HG03135 (cell line): ENCODE measurements at regions not wholly inside any gene's neighbourhood (a gene's known extent, or its start where the extent isn't known, plus 50 kb on each side); places are given as distances from the start of the nearest gene placed in this dataset.
"Not testable (repeated sequence)": the region's sequence is repeated elsewhere in the genome, so short reads cannot be mapped to it uniquely, and the experiment has no call there.

Source experiments
- ATAC-seq: cut with Tn5 transposase; IDR thresholded peaks from one replicate; pipeline ENCODE4 v1.9.1; 2021; ENCODE audit warnings: mild to moderate bottlenecking, moderate library complexity; ENCODE audit not compliant: unreplicated experiment

DNA sequence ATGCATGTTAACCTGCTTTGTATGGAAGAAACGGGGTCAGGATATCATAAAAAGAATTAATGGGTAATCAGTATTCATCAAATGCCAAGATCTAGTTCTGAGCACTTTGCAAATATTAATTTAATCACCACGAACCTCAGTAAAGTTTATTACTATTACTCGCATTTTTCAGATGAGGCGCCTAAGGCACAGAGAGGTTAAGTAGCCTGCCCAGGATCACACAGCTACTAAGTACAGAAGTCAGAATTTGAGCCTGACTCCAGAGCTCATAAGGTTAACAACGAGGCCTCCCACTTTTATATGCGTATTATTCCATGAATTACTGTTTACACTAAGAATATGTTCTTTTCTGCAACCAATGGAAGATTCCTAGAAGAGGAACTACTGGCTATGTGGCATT lies 109.6 kb upstream of the KLF13 start:
- ATAC-seq: no peak

DNA sequence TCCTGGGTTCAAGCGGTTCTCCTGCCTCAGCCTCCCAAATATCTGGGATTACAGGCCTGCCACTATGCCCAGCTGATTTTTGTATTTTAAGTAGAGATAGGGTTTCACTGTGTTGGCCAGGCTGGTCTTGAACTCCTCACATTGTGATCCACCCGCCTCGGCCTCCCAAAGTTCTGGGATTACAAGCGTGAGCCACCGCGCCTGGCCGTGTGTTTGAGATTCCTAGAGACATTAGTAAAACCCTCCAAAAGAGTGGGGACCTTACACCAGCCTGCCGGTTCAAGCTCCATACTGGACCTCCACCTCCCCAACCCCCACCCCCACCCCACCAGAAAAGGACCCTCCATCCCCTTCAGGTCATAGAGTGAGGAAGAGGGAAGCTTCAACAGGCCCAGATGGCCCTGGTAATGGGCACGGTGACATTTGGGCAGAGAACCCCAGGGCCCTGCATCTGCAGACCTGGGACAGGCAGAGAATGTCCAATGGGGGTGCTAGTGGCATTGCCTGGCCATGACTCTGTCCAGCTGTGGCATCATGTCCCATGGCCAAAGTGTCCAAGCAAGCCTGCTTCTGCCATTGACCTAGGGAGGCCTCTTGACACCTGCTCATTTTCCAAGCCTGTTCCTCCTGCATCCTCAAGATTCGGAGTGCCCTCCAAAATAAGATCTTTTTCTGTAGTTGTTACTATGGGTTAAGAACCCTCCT lies 108.9 kb upstream of the KLF13 start:
- no peak for ATAC-seq

DNA sequence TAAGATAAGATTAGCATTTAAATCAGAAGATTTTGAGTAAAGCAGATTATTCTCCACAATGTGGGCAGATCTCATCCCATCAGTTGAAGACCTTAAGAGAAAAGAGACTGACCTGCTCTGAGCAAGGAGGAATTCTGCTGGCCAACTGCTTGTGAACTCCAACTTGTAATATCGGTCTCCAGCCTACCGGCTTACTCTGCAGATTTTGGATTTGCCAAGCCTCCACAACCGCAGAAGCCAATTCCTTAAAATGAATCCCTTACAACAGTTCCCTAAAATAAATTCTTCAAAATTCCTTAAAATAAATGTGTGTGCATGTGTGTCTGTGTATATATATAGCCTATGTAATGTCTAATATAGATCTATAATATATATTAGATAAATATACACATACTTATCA lies 107.4 kb upstream of the KLF13 start:
- no peak for ATAC-seq

DNA sequence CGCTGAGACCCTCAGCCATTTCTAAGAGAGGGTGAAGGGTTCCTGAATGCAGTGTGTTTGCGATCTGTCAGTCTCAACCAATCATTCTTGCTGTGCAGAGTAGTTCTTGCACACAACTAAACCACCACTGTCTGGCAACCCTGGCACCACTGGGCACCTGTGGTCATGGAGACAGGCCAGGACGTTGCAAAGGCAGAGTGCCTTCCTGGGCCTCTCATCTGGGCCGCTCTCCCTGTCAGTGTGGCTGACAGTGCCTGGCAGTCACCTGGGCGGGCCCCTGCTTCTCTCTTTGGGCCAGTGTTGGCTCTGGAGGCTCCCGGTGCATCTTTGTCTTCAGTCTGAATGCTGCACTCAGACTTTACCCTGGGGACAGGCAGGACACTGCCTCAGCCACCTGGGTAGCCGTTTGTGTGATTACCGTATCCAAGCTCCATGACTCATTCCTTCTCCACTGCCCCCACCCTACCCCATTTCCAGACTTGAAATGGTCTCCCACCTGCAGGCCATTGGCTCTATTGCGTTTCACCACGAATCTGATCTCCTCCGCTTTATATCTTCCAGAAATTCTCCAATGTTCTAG lies 104.6 kb upstream of the KLF13 start:
- ATAC-seq: no peak

DNA sequence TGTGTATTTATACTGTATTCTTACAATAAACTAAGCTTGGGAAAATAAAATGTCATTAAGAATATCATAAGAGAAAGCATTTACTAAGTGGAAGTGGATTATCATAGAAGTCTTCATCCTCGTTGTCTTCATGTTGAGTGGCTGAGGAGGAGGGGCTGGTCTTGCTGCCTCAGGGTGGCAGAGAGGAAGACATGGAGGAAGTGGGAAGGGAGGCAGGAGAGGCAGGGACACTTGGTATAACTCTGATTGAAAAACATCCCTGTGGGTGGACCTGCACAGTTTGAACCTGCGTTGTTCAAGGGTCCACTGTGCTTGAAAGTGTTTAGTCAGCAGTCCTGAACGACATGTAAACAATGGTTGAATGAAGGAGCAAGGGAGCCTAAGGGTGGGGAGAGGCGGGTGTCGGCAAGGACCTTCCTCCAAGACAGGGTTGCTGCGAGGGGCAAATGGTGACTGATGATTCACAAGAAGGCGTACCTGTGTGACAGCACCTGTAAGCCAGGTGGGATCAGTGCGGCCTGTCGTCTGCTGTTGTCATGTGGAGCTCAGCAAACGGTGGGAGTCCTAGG lies 103.8 kb upstream of the KLF13 start:
- ATAC-seq: no peak

DNA sequence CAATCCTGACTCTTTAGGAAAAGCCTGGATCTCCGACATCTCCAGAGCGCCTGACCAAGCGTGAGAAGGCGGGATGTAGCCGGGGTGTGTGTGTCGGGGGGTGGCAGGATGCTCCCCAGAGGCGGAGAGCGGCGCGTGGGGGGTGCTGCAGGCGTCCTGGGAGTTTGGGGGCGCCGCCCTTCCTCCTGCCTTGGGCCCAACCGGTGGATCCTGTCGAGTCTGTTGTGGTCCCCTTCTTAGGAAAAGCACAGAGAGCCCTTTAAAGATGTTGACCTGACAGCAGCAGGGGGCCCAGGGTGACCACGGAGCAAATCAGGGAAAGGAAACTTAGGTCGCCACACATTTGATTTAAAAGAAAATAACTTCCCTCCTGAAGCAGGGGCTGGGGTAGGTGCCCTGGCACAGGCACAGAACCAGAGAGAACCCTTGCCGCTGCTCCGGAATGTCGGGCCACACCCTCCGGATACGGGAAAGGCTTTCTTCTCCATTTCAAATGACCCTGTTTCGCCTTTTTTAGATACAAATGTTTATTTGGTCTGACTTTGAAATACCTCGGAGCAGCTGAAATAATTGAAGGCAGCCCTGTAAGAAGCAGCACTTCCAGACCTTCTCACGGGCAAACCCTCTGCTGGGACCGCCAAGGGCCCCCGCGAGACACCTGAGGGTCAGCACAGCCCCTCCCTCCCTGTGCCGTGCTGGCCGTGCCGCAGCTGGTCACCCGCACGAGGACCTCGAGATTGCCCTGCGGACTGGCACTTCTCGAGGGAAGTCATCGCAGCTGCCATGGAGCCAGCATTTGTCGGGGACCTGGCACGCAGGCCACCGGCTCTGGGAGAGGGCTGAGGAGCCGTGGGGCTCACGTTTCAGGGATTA lies 102.9 kb upstream of the KLF13 start:
- ATAC-seq: no peak

DNA sequence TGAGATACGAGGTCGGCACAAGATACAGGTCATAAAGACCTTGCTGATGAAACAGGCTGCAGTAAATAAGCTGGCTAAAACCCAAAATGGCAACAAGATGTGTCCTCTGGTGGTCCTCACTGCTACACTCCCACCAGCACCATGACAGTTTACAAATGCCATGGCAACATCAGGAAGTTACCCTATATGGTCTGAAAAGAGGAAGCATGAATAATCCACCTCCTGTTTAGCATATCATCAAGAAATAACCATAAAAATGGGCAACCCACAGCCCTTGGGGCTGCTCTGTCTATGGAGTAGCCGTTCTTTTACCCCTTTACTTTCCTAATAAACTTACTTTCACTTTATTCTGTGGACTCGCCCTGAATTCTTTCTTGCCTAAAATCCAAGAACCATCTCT lies 102.0 kb upstream of the KLF13 start:
- not testable (repeated sequence) for ATAC-seq

DNA sequence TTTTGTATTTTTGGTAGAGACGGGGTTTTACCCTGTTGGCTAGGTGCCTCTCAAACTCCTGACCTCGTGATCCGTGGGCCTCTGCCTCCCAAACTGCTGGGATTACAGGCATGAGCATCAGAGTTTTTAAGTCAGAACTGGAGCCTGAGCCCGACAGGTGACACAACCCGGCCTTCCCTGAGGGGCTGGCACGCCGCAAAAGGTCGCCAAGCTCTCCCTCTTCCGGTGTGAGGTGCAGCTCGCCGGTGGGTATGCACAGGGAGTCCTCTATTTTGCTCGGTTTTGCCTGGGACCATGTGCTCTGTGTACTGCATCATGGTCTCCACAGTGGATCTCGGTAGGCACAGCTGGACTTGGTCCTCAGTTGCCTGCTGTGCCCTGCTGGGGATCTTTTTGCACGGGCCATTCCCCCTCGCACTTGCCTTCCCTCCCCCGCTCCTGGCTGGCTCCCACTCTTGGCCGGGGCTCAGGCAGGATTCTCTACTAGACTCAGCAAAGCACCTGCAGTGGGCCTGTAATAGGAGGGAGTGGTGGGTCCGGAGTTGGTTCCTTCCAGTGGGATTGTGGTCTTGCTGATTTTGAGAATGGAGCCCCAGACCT lies 101.2 kb upstream of the KLF13 start:
- ATAC-seq: no peak

DNA sequence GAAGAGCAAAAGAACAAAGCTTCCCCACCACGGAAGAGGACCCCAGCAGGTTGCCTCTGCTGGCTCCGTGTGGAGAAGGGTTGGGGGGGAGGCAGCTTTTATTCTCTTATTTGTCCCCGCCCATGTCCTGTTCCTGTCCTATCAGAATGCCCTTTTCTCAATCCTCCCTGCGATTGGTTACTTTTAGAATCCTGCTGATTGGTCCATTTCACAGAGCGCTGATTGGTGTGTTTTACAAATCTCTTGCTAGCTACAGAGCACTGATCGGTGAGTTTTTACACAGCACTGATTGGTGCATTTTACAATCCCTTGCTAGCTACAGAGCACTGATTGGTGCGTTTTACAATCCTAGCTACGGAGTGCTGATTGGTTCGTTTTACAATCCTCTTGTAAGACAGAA lies 100.6 kb upstream of the KLF13 start:
- no peak for ATAC-seq

DNA sequence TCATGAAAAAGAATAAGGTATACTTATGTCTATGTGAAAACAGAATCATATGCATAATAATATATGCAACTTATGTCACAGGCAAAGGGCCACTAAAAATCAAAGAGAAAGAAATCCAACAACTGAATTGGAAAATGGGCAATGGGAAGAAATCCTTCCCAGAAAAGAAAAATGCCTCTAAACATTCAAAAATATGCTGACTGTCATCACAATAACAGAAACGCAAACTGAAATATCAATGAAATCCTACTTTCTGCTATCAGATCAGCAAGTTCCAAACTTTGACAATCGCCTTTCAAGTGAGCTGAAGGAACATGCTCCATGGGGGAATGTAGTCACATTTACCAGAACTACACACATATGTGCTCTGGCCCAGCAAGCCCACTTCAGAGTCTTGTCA lies 99.4 kb upstream of the KLF13 start:
- ATAC-seq: no peak

DNA sequence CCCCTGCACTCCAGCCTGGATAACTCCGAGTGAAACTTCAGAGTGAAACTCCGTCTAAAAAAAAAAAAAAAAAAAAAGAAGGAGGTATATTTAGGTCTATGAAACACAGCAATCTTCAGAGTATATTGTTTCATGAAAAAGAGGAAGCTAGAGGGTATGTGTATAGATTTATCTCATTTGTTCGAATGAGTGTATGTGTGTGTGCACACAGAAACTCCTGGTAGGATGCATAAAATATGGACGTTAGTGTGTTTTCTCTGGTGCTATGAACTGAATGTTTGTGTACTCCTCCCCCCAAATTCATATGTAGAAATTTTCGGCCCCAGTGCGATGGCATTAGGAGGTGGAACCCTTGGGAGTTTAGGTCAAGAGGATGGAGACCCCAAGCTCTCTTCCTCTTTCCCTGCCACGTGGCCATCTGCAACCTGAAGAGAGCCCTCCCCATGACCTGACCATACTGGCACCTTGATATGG lies 98.6 kb upstream of the KLF13 start:
- no peak for ATAC-seq

DNA sequence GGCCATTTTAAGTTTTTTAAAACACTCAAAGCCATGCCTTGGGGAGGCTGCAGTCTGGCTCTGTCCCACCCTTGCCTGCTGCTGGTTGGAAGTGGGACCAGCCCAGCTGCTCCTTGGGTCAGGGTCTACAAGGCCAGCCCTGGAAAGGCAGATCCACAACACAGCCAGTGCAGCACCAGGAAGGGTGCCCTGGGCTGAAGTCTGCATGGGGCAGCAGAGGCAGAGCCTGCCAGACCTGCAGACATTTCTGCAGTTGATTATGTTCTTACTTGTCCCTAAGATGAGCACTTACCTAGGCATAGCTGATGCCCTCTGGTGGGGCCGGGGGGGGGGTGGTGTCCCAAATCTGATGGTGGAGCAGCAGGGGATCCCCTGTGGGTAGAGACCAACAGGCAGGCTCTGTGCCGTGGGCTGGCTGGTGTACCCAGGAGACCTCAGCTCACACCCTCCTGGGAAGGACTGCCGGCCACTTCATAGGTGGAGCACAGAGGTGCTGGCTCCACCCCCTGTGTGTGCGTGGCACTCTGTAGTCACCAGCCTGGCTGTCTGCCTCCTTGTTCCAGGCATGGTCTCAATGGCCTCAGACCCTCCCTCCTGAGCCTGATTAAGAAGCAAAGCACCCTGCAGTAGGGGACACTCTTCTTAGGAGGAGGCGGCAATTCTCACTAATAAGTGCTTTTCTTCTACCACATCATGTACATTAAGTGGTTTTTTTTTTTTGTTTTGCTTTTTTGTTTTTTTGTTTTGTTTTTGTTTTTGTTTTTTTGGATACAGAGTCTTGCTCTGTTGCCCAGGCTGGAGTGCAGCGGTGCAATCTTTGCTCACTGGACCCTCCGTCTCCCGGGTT lies 97.4 kb upstream of the KLF13 start:
- ATAC-seq: peak; percentile 42

DNA sequence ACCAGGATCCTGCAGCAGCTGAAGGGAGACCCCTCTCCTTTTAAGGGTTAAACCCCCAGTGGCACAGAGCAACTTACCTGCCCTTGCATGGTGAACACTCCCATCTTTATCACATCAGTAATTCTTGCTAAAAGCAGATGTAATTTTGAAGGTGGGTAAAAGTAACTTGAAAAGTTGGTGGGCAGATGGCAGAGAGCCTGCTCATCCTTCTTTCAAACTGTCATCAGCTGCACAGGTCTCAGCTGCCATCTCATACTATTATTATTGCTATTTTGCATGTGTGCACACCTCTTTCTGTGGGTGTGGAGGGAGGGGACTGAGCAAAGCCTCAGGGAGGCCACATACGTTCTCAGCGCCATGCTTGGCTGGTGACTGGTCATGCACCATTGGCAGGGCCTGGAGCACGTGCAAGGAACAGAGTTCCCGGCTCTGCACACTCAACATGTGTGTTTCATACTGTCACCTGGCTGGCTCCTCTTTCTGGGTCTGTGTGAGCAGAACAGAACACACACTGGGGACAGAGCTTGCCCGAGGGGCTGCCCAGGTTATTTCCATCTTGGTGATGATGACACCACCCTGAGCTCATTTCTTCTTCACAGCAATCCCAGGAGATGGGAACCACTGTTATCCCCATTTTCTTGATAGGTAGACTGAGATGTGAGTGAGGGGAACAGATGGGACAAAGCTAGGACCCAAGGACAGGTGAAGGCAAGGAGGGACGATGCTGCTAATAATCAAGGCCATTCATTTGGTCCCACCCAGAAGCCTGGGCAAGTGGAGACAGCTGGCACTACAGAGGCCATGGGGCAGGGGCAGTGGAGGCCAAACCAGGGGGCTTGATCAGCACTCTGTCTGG lies 95.8 kb upstream of the KLF13 start:
- ATAC-seq: peak; percentile 86

DNA sequence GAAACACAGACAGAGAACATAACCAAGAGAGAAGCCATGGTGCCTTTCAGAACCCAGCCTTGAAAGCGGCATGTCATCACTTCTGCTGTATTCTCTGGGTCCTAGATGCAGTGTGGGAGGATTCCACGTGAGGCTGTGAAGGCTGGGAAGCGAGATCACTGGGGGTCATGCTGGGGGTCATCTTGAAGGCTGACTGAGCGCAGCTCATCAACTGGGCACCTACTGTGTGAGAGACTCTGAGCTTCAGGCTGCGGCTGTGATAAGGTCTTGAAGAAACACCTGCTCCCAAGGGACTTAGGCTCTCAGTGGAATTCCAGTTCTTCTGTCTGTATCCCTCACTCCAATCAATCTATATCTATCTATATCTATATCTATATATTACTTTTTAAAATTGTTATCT lies 91.8 kb upstream of the KLF13 start:
- no peak for ATAC-seq

DNA sequence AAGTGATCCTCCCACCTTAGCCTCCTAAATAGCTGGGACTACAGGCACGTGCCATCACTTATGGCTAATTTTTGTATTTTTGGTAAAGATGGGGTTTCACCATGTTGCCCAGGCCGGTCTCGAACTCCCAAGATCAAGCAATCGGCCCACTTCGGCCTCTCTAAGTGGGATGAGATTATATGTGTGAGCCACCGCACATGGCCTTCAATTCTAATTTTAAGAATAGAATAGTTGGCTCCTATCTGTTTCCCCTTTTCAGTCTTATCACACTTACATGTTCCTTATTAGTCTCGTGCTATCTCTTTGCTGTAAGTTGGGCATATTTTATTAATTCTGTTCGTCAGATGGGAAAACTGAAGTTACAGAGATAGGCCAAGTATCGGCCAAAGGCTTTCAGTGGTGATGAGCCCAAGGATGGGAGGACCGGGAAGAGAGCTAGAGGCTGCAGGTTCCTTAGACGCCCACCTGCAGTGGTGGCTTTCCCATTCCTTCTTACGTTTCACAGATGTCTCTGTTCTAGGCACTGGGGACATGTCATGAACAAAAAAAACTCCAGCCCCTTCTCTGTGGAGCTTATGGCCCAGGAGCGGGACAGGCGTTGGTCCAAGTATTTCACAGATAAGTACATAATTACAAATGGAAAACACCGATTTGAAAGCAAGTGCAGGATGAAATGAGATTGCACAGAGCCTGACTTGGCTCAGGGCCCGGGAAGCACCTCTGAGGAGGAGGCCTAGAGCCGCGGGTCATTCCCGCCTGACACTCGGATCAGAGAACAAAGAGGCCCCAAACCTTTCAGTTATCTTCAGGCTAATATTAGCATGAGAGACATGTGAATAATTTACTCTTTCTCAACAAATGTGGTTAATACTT lies 91.1 kb upstream of the KLF13 start:
- no peak for ATAC-seq

DNA sequence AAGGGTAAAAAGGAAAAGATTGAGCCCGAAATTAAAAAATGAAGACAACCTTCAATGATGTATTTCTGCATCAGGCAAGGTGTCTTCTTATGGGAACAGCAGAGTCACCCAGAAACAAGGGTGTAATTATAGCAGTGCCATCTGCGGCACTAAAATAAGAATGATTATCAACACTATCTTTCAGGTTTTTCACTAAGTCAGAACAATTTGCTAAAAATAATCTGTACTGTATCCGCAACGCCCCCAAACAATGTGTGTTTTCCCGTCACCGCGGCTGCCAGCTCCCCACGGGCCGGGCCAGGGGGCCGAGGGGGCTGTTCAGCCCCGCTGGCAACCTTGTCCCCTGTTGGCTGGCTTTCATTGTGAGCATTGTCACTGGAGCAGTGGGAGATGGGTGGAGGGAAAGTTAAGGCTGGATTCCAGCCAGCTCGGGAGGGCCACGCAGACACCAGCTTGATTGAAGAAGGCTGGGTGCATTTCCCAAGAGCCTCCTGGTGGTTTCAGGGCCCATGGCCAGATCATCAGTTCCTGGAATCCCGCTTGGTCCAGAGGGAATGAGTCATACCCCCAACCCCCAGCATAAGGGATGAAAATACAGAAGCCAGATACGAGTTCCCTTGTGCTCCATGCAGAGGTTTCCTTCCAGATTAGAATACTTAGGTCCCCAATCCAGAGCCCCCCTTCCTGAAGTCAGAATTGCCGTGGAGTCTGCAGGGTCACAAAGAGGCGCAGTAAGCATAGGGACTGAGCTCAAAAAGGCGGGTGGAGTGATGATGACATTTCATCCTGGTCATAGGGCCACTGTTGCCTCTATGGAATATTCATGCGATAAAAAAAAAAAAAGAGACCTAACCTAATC lies 90.2 kb upstream of the KLF13 start:
- ATAC-seq: no peak

DNA sequence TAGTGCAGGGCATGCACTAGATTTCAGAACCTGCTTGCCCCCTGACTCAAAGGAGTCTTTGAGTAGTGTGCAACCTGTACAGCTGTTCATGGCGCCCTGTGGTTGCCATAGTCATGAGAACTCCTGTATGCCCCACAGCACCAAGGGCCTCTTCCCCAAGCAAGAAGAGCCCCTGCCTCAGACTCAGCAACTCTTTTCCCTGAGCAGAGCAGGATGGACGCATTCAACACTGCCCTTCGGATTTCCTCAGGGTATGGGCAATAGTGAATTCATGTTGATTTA lies 89.7 kb upstream of the KLF13 start:
- no peak for ATAC-seq

DNA sequence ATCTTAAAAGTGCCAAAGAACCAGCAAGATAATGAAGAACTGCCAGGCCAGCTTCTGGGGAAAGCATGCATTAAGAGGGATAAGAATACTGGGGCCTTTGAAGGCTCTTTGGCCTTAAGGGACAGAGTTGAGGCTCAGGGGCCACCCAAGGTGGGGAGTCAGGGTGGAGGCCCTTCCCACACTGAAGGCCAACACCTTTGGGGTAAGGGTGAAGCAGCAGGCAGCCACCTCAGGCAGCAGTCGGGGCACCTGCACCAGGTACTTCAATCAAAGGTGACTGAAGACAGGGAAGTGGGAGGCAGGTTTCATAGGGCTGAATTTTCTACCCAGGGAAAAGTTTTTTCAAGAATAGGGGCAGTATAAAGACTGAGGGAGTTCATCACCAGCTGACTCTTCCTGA lies 87.7 kb upstream of the KLF13 start:
- no peak for ATAC-seq
